GM12878 (cell line): ENCODE measurements at regions not wholly inside any gene's neighbourhood (a gene's known extent, or its start where the extent isn't known, plus 50 kb on each side); places are given as distances from the start of the nearest gene placed in this dataset.

ENCODE experiments used
- ATAC-seq: fragments of 200-7000 bp; cut with Tn5 transposase; 3 replicates; pipeline ENCODE4 v1.9.1; 2020; ENCODE audit warnings: mild to moderate bottlenecking, moderate library complexity
- BruUV-seq: library from RNA; stranded (reverse); fragments of 400-500 nt; replicated peaks from 2 replicates; lab custom pipeline; 2021; lab: Mats Ljungman, UMichigan
- CTCF ChIA-PET: fragments of 300-600 bp; sonication (Branson Sonifier 250); formaldehyde crosslinking; extraction: SDS; loops from one replicate; lab custom pipeline; 2021; ENCODE audit warnings: inconsistent platforms; lab: Yijun Ruan, JAX
- POLR2A ChIA-PET: fragments of 350-600 bp; formaldehyde crosslinking; extraction: SDS; loops from one replicate; lab custom pipeline; 2021; ENCODE audit warnings: inconsistent platforms; lab: Charles Lee
- RAD21 ChIA-PET: fragments of 300-600 bp; sonication (Branson Sonifier 250); formaldehyde crosslinking; loops from one replicate; lab custom pipeline; 2023; ENCODE audit warnings: antibody characterized with exemption; ENCODE audit not compliant: unreplicated experiment; lab: Charles Lee
- SMC1A ChIA-PET: fragments of 300-600 bp; sonication (Branson Sonifier 250); formaldehyde crosslinking; loops from one replicate; lab custom pipeline; 2023; ENCODE audit not compliant: unreplicated experiment, uncharacterized antibody; lab: Charles Lee
- DNase-seq: peaks from one replicate; pipeline ENCODE4 v3.0.0-alpha.2; 2011; ENCODE audit warnings: low read depth, low spot score
- FAIRE-seq: peaks from 3 replicates; lab custom pipeline; 2011; peaks lifted over from hg19 to GRCh38; lab: Jason Lieb, UNC
- H2AFZ ChIP-seq: 2 replicates; pipeline ENCODE4 v1.6.0; 2011; ENCODE audit warnings: low read depth, low read length, control low read depth; ENCODE audit not compliant: control insufficient read depth
- H3K27ac ChIP-seq: 2 replicates; pipeline ENCODE4 v1.5.1; 2011; ENCODE audit warnings: control low read depth; ENCODE audit not compliant: control insufficient read depth, insufficient read depth
- H3K27me3 ChIP-seq, 2 experiments: replicated peaks in 1 of 2; 2 replicates each; pipeline versions ENCODE4 v1.6.0 to v1.6.1; 2011; ENCODE audit warnings: low read length in 1 of 2; ENCODE audit not compliant: control insufficient read depth in 2 of 2, insufficient read depth in 2 of 2
- H3K36me3 ChIP-seq, 2 experiments: 2 replicates each; pipeline ENCODE4 v1.5.1; 2011; ENCODE audit warnings: low read length in 1 of 2; ENCODE audit not compliant: control insufficient read depth in 2 of 2, insufficient read depth in 2 of 2
- H3K4me1 ChIP-seq: 2 replicates; pipeline ENCODE4 v1.6.1; 2011; ENCODE audit warnings: mild to moderate bottlenecking, low read length, moderate library complexity, mixed read lengths; ENCODE audit not compliant: control insufficient read depth, insufficient read depth
- H3K4me2 ChIP-seq: 2 replicates; pipeline ENCODE4 v1.6.0; 2011; ENCODE audit warnings: control low read depth; ENCODE audit not compliant: control insufficient read depth, insufficient read depth
- H3K4me3 ChIP-seq: fragments of 200-600 bp; sonication (generic); 2 replicates; pipeline ENCODE4 v1.5.1; 2016
- H3K79me2 ChIP-seq: 2 replicates; pipeline ENCODE4 v1.6.0; 2011; ENCODE audit warnings: low read length; ENCODE audit not compliant: control insufficient read depth, insufficient read depth
- H3K9ac ChIP-seq: 2 replicates; pipeline ENCODE4 v1.8.0; 2011; ENCODE audit warnings: low read length, control low read depth, mixed read lengths; ENCODE audit not compliant: control insufficient read depth, insufficient read depth
- H3K9me3 ChIP-seq: replicated peaks from 3 replicates; pipeline ENCODE4 v1.5.1; 2011; ENCODE audit warnings: mild to moderate bottlenecking, low read length; ENCODE audit not compliant: control insufficient read depth, insufficient read depth
- H4K20me1 ChIP-seq: 2 replicates; pipeline ENCODE4 v1.6.0; 2011; ENCODE audit not compliant: control insufficient read depth, insufficient read depth
- ATF7 ChIP-seq: fragments of 450-650 bp; IDR thresholded peaks from 2 replicates; pipeline ENCODE4 v1.6.1; 2016; ENCODE audit warnings: low read depth, mild to moderate bottlenecking
- CREM ChIP-seq: IDR thresholded peaks from 2 replicates; pipeline ENCODE4 v1.6.1; 2014; ENCODE audit warnings: antibody characterized with exemption, low read depth
- EED ChIP-seq: sonication (generic); IDR thresholded peaks from 2 replicates; pipeline ENCODE4 v1.6.1; 2016; ENCODE audit warnings: antibody characterized with exemption, low read depth
- ETV6 ChIP-seq, 2 experiments: fragments of 450-650 bp in 1 of 2; IDR thresholded peaks in 1 of 2; conservative IDR thresholded peaks in 1 of 2; 2 replicates each; pipeline ENCODE4 v1.6.1; 2014; ENCODE audit warnings: antibody characterized with exemption in 1 of 2, borderline replicate concordance in 1 of 2, low read depth in 1 of 2, mild to moderate bottlenecking in 1 of 2, moderate library complexity in 1 of 2
- HSF1 ChIP-seq: fragments of 150-350 bp; IDR thresholded peaks from 2 replicates; pipeline ENCODE4 v1.6.1; 2014; ENCODE audit warnings: mild to moderate bottlenecking, low read depth, low read length
- KLF5 ChIP-seq: fragments of 450-650 bp; IDR thresholded peaks from 2 replicates; pipeline ENCODE4 v1.6.1; 2014; ENCODE audit warnings: mild to moderate bottlenecking; ENCODE audit not compliant: partially characterized antibody
- MAX ChIP-seq: IDR thresholded peaks from 2 replicates; pipeline ENCODE4 v1.6.1; 2012; ENCODE audit warnings: low read depth, low read length, improper control_type of control experiment
- NFYA ChIP-seq: IDR thresholded peaks from 2 replicates; pipeline ENCODE4 v1.6.1; 2011; ENCODE audit warnings: low read depth, mild to moderate bottlenecking, low read length, improper control_type of control experiment, borderline replicate concordance
- POU2F2 ChIP-seq: IDR thresholded peaks from 3 replicates; pipeline ENCODE4 v1.6.1; 2011; ENCODE audit warnings: low read depth, mild to moderate bottlenecking, low read length, borderline replicate concordance
- RAD51 ChIP-seq: fragments of 450-650 bp; IDR thresholded peaks from 2 replicates; pipeline ENCODE4 v1.6.1; 2016; ENCODE audit warnings: moderate library complexity, mild to moderate bottlenecking, inconsistent platforms
- RB1 ChIP-seq: fragments of 450-650 bp; formaldehyde crosslinking; IDR thresholded peaks from 2 replicates; pipeline ENCODE4 v1.6.1; 2017; ENCODE audit warnings: mild to moderate bottlenecking, borderline replicate concordance
- RCOR1 ChIP-seq: conservative IDR thresholded peaks from 2 replicates; pipeline ENCODE4 v1.6.1; 2012; ENCODE audit warnings: low read depth, low read length, improper control_type of control experiment
- SMAD1 ChIP-seq: fragments of 450-650 bp; IDR thresholded peaks from 2 replicates; pipeline ENCODE4 v1.6.1; 2018; ENCODE audit warnings: mild to moderate bottlenecking, low read depth; ENCODE audit not compliant: partially characterized antibody
- YBX1 ChIP-seq: fragments of 450-650 bp; IDR thresholded peaks from 2 replicates; pipeline ENCODE4 v1.6.1; 2016; ENCODE audit warnings: antibody characterized with exemption
- WGBS: methylation state at CpG from one replicate; pipeline ENCODE4 v1.1.6; 2016; ENCODE audit warnings: low lambda C conversion rate; ENCODE audit not compliant: insufficient replicate concordance, insufficient coverage; ENCODE audit errors: missing lambda C conversion rate; 5-methylcytosine and 5-hydroxymethylcytosine counted together
- in situ Hi-C: fragments of 300-500 bp; cut with MboI; formaldehyde crosslinking; loops from 9 replicates; pipeline ENCODE4 v1.14.3; 2018; ENCODE audit warnings: mixed read lengths
- intact Hi-C: fragments of 100-400 bp; cut with micrococcal nuclease; formaldehyde crosslinking; loops from one replicate; pipeline ENCODE4 v1.14.2; 2022; ENCODE audit not compliant: unreplicated experiment
- TF ChIP-seq, protein P1 (sequence below): fragments of 450-650 bp; IDR thresholded peaks from 2 replicates; pipeline ENCODE4 v1.6.1; 2014; ENCODE audit warnings: mild to moderate bottlenecking
- TF ChIP-seq, protein P2 (sequence below): fragments of 450-650 bp; formaldehyde crosslinking; IDR thresholded peaks from 2 replicates; pipeline ENCODE4 v1.4.0; 2022; ENCODE audit warnings: mild to moderate bottlenecking, moderate library complexity

DNA sequence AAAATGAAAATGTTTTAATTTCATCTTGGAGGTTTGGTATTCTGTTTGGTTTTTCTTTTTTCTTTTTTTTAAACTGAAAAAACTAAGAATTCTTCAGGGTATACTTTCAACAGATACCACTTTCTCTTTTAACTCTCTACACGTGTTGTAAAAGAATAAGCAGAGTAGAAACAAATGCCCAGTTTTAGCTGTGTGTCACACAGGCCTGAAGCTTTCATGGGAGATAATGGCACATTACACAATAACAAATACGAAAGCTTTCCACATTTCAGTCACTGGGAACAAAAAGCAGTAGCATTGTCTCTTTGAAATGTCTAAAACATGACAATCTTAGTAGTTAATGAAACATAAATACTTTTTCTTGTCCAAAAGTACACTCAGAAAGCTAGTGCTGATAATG lies 818.5 kb downstream of the TBL1XR1 start:
- Histone ChIP-seq H3K4me3 (no peak overlapping the region), H3K9me3 (no peaks in the 10 kb centered on the region), H3K9ac (no peak overlapping the region), H3K4me1 (no peaks in the 10 kb centered on the region), H3K27me3 (no peaks in the 10 kb centered on the region), H3K4me2 (no peak overlapping the region), H3K79me2 (no peaks in the 10 kb centered on the region), H2AFZ (no peak overlapping the region), H4K20me1 (no peaks in the 10 kb centered on the region), H3K27ac (no peak overlapping the region), H3K36me3 (no peaks in the 10 kb centered on the region)
- WGBS = 0% methylated on average over 2 of the region's 2 CpGs
- intact Hi-C loops = no loop called here
- FAIRE-seq = no peak
- ChIA-PET SMC1A (interaction anchor here (1.0 kb wide), 1 partner anchor 13 kb away, joined by 4 read pairs; no protein-coding TSS in a partner anchor), RAD21 (no interaction called here), CTCF (interaction anchor here (0.7 kb wide), 1 partner anchor 9 kb away, joined by 5 read pairs; no protein-coding TSS in a partner anchor), POLR2A (no interaction called here)
- DNase-seq = no peak
- ATAC-seq = no peak
- BruUV-seq = no TSS peak
- in situ Hi-C loops = no loop called here
- no peak for TF ChIP-seq SMAD1
- TF ChIP-seq, protein P1, sequence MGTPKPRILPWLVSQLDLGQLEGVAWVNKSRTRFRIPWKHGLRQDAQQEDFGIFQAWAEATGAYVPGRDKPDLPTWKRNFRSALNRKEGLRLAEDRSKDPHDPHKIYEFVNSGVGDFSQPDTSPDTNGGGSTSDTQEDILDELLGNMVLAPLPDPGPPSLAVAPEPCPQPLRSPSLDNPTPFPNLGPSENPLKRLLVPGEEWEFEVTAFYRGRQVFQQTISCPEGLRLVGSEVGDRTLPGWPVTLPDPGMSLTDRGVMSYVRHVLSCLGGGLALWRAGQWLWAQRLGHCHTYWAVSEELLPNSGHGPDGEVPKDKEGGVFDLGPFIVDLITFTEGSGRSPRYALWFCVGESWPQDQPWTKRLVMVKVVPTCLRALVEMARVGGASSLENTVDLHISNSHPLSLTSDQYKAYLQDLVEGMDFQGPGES = no peak
- no peak for TF ChIP-seq EED
- no peak for TF ChIP-seq RB1
- TF ChIP-seq KLF5 = no peak
- TF ChIP-seq RAD51 = no peak
- no peak for TF ChIP-seq CREM
- TF ChIP-seq MAX = no peak
- no peak for TF ChIP-seq POU2F2
- TF ChIP-seq, protein P2, sequence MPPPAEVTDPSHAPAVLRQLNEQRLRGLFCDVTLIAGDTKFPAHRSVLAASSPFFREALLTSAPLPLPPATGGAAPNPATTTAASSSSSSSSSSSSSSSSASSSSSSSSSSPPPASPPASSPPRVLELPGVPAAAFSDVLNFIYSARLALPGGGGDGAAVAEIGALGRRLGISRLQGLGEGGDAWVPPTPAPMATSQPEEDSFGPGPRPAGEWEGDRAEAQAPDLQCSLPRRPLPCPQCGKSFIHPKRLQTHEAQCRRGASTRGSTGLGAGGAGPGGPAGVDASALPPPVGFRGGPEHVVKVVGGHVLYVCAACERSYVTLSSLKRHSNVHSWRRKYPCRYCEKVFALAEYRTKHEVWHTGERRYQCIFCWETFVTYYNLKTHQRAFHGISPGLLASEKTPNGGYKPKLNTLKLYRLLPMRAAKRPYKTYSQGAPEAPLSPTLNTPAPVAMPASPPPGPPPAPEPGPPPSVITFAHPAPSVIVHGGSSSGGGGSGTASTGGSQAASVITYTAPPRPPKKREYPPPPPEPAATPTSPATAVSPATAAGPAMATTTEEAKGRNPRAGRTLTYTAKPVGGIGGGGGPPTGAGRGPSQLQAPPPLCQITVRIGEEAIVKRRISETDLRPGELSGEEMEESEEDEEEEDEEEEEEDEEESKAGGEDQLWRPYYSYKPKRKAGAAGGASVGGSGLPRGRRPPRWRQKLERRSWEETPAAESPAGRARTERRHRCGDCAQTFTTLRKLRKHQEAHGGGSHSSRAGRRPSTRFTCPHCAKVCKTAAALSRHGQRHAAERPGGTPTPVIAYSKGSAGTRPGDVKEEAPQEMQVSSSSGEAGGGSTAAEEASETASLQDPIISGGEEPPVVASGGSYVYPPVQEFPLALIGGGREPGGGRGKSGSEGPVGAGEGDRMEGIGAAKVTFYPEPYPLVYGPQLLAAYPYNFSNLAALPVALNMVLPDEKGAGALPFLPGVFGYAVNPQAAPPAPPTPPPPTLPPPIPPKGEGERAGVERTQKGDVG (CRISPR knock-in tag) = no peak
- TF ChIP-seq ETV6 (conservative IDR thresholded peaks at IDR 0.05 in 1 of 2, IDR thresholded peaks at IDR 0.05 in 1 of 2; ENCODE audit: borderline replicate concordance in 1 of 2, low read depth in 1 of 2) = no peak
- no peak for TF ChIP-seq ATF7
- no peak for TF ChIP-seq RCOR1
- TF ChIP-seq NFYA = no peak
- no peak for TF ChIP-seq HSF1
- no peak for TF ChIP-seq YBX1
